ENCODE measurements at regions not wholly inside any gene's neighbourhood (a gene's known extent, or its start where the extent isn't known, plus 50 kb on each side); places are given as distances from the start of the nearest gene placed in this dataset.

DNA sequence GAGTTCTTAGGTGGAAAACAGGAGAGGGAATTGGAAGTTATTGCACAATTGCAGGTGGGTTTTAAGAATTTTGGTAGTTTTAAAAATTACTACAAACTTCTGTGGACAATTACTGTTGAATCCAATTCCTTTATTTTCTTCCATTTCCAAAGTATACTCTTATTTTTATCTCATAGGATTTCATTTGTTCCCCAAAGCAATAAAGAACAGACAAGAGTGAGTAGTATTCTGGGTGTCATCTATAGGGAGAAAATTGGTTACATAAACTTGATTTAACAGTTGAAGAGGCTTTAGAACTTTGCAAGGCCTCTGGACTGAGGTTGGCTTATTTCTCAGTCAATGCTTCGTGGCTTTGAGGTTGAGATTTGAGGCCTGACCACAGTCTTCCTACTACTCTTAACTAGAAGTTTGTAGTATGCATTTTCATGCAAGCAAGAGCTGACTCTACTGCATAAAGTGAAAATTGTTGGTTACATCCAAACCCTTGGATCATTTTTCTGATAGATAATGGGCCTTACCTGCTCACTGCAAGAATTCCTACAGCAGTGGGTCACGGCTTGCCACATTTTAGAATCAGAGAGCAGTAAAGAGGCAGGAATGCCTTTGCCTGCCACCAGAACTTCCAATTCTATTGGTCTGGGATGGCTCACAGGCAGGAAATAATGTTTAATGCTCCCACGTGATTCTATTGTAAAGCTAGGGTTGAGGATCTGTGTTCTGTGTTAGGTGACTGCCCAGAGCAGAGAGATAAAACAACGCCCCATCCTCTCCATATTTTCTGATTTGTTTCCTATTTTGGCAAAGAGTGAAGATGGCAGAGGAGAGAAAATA is 270.5 kb downstream of the TTC6 start (continued):
- TF ChIP-seq, protein P1, sequence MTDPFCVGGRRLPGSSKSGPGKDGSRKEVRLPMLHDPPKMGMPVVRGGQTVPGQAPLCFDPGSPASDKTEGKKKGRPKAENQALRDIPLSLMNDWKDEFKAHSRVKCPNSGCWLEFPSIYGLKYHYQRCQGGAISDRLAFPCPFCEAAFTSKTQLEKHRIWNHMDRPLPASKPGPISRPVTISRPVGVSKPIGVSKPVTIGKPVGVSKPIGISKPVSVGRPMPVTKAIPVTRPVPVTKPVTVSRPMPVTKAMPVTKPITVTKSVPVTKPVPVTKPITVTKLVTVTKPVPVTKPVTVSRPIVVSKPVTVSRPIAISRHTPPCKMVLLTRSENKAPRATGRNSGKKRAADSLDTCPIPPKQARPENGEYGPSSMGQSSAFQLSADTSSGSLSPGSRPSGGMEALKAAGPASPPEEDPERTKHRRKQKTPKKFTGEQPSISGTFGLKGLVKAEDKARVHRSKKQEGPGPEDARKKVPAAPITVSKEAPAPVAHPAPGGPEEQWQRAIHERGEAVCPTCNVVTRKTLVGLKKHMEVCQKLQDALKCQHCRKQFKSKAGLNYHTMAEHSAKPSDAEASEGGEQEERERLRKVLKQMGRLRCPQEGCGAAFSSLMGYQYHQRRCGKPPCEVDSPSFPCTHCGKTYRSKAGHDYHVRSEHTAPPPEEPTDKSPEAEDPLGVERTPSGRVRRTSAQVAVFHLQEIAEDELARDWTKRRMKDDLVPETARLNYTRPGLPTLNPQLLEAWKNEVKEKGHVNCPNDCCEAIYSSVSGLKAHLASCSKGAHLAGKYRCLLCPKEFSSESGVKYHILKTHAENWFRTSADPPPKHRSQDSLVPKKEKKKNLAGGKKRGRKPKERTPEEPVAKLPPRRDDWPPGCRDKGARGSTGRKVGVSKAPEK (CRISPR knock-in tag; IDR thresholded peaks at IDR 0.05; ENCODE audit: borderline replicate concordance): peak; percentile 47; the same call in 1 of the 2 replicates
- TF ChIP-seq, protein P2, sequence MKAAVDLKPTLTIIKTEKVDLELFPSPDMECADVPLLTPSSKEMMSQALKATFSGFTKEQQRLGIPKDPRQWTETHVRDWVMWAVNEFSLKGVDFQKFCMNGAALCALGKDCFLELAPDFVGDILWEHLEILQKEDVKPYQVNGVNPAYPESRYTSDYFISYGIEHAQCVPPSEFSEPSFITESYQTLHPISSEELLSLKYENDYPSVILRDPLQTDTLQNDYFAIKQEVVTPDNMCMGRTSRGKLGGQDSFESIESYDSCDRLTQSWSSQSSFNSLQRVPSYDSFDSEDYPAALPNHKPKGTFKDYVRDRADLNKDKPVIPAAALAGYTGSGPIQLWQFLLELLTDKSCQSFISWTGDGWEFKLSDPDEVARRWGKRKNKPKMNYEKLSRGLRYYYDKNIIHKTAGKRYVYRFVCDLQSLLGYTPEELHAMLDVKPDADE (CRISPR knock-in tag; IDR thresholded peaks at IDR 0.05): no peak
- TF ChIP-seq ZNF3 (CRISPR knock-in tag; IDR thresholded peaks at IDR 0.05): no peak
- no peak for TF ChIP-seq NPAS2 (CRISPR knock-in tag; IDR thresholded peaks at IDR 0.05; ENCODE audit: borderline replicate concordance)
- TF ChIP-seq MEIS1 (CRISPR knock-in tag; IDR thresholded peaks at IDR 0.05; ENCODE audit: borderline replicate concordance): no peak
- TF ChIP-seq, protein P3, sequence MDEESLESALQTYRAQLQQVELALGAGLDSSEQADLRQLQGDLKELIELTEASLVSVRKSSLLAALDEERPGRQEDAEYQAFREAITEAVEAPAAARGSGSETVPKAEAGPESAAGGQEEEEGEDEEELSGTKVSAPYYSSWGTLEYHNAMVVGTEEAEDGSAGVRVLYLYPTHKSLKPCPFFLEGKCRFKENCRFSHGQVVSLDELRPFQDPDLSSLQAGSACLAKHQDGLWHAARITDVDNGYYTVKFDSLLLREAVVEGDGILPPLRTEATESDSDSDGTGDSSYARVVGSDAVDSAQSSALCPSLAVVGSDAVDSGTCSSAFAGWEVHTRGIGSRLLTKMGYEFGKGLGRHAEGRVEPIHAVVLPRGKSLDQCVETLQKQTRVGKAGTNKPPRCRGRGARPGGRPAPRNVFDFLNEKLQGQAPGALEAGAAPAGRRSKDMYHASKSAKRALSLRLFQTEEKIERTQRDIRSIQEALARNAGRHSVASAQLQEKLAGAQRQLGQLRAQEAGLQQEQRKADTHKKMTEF (CRISPR knock-in tag; IDR thresholded peaks at IDR 0.05): no peak
- TF ChIP-seq, protein P4, sequence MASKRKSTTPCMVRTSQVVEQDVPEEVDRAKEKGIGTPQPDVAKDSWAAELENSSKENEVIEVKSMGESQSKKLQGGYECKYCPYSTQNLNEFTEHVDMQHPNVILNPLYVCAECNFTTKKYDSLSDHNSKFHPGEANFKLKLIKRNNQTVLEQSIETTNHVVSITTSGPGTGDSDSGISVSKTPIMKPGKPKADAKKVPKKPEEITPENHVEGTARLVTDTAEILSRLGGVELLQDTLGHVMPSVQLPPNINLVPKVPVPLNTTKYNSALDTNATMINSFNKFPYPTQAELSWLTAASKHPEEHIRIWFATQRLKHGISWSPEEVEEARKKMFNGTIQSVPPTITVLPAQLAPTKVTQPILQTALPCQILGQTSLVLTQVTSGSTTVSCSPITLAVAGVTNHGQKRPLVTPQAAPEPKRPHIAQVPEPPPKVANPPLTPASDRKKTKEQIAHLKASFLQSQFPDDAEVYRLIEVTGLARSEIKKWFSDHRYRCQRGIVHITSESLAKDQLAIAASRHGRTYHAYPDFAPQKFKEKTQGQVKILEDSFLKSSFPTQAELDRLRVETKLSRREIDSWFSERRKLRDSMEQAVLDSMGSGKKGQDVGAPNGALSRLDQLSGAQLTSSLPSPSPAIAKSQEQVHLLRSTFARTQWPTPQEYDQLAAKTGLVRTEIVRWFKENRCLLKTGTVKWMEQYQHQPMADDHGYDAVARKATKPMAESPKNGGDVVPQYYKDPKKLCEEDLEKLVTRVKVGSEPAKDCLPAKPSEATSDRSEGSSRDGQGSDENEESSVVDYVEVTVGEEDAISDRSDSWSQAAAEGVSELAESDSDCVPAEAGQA (IDR thresholded peaks at IDR 0.05; ENCODE audit: low read depth): no peak
- TF ChIP-seq, protein P4 (CRISPR knock-in tag; IDR thresholded peaks at IDR 0.05; ENCODE audit: borderline replicate concordance): no peak
- no peak for TF ChIP-seq ZNF12 (CRISPR knock-in tag; IDR thresholded peaks at IDR 0.05)
- no peak for TF ChIP-seq ZNF468 (CRISPR knock-in tag; IDR thresholded peaks at IDR 0.05)
- no peak for TF ChIP-seq REL (CRISPR knock-in tag; conservative IDR thresholded peaks at IDR 0.05)
- TF ChIP-seq TOPORS (CRISPR knock-in tag; IDR thresholded peaks at IDR 0.05): 0 out of 2 replicates have a peak, but pooled peaks have one; percentile 60
- TF ChIP-seq, protein P5, sequence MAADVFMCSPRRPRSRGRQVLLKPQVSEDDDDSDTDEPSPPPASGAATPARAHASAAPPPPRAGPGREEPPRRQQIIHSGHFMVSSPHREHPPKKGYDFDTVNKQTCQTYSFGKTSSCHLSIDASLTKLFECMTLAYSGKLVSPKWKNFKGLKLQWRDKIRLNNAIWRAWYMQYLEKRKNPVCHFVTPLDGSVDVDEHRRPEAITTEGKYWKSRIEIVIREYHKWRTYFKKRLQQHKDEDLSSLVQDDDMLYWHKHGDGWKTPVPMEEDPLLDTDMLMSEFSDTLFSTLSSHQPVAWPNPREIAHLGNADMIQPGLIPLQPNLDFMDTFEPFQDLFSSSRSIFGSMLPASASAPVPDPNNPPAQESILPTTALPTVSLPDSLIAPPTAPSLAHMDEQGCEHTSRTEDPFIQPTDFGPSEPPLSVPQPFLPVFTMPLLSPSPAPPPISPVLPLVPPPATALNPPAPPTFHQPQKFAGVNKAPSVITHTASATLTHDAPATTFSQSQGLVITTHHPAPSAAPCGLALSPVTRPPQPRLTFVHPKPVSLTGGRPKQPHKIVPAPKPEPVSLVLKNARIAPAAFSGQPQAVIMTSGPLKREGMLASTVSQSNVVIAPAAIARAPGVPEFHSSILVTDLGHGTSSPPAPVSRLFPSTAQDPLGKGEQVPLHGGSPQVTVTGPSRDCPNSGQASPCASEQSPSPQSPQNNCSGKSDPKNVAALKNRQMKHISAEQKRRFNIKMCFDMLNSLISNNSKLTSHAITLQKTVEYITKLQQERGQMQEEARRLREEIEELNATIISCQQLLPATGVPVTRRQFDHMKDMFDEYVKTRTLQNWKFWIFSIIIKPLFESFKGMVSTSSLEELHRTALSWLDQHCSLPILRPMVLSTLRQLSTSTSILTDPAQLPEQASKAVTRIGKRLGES (CRISPR knock-in tag; IDR thresholded peaks at IDR 0.05; ENCODE audit: borderline replicate concordance): peak; percentile 71; the same call in 1 of the 2 replicates
